GM12891 (cell line): ENCODE measurements at regions not wholly inside any gene's neighbourhood (a gene's known extent, or its start where the extent isn't known, plus 50 kb on each side); places are given as distances from the start of the nearest gene placed in this dataset.

Experiments used
- POLR2A ChIP-seq: IDR thresholded peaks from 2 replicates; pipeline ENCODE4 v1.6.1; 2011; ENCODE audit warnings: low read depth, low read length, control low read depth
- POLR2AphosphoS5 ChIP-seq: IDR thresholded peaks from 2 replicates; pipeline ENCODE4 v1.6.1; 2011; ENCODE audit warnings: low read depth, low read length, control low read depth
- POU2F2 ChIP-seq: IDR thresholded peaks from 2 replicates; pipeline ENCODE4 v1.6.1; 2011; ENCODE audit warnings: low read depth, mild to moderate bottlenecking, control low read depth, low read length, moderate library complexity
- TAF1 ChIP-seq: IDR thresholded peaks from 2 replicates; pipeline ENCODE4 v1.6.1; 2011; ENCODE audit warnings: low read depth, low read length, control low read depth

DNA sequence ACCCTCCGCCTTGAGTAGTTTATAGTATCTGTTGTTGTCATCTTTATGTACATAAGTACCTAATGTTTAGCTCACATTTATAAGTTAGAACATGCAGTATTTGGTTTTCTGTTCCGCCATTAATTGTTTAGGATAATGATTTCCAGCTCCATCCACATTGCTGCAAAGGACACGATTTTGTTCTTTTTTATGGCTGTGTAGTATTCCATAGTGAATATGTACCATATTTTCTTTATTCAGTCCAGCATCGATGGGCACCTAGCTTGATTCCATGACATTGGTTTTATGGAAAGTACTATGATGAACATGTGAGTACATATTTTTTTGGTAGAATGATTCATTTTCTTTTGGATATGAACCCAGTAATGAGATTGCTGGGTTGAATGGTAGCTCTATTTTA, 174.4 kb upstream of the SPRY2 start:
- TF ChIP-seq POLR2AphosphoS5: no peak
- TF ChIP-seq POLR2A: no peak
- TF ChIP-seq TAF1: no peak
- TF ChIP-seq POU2F2: no peak
